ENCODE measurements at regions not wholly inside any gene's neighbourhood (a gene's known extent, or its start where the extent isn't known, plus 50 kb on each side); places are given as distances from the start of the nearest gene placed in this dataset.
"Not testable (repeated sequence)": the region's sequence is repeated elsewhere in the genome, so short reads cannot be mapped to it uniquely, and the experiment has no call there.

- DNase-seq = no peak
Observed at GRCh38 chr7:156545979-156546378, 94.6 kb upstream of the RNF32 start.

- DNase-seq = no peak
Observed at GRCh38 chr7:156544919-156545715, 95.5 kb upstream of the RNF32 start.

GRCh38 chr7:156543699-156544598, 96.6 kb upstream of the RNF32 start:
- DNase-seq = no peak

- DNase-seq = no peak
Observed at GRCh38 chr7:156540619-156541165, 99.9 kb upstream of the RNF32 start.

GRCh38 chr7:156539999-156540398, 100.6 kb upstream of the RNF32 start:
- no peak for DNase-seq

- no peak for DNase-seq
Observed at GRCh38 chr7:156537006-156537405, 103.6 kb upstream of the RNF32 start.

- no peak for DNase-seq
Observed at GRCh38 chr7:156534925-156535324, 105.6 kb upstream of the RNF32 start.

- no peak for DNase-seq
Observed at GRCh38 chr7:156533964-156534363, 106.6 kb upstream of the RNF32 start.

GRCh38 chr7:156533420-156533819, 107.2 kb upstream of the RNF32 start:
- DNase-seq = no peak

- no peak for DNase-seq
Observed at GRCh38 chr7:156532016-156532602, 108.5 kb upstream of the RNF32 start.

GRCh38 chr7:156529956-156530355, 110.6 kb upstream of the RNF32 start:
- no peak for DNase-seq

GRCh38 chr7:156527458-156527890, 113.1 kb upstream of the RNF32 start:
- no peak for DNase-seq

- DNase-seq = no peak
Observed at GRCh38 chr7:156524818-156525597, 115.6 kb upstream of the RNF32 start.

GRCh38 chr7:156523447-156524048, 117.0 kb upstream of the RNF32 start:
- no peak for DNase-seq

- DNase-seq = no peak
Observed at GRCh38 chr7:156522801-156523200, 117.8 kb upstream of the RNF32 start.

- DNase-seq = no peak
Observed at GRCh38 chr7:156519070-156519469, 121.5 kb upstream of the RNF32 start.

GRCh38 chr7:156518466-156518865, 122.1 kb upstream of the RNF32 start:
- DNase-seq = no peak

GRCh38 chr7:156517858-156518257, 122.7 kb upstream of the RNF32 start:
- not testable (repeated sequence) for DNase-seq

GRCh38 chr7:156516791-156517378, 123.7 kb upstream of the RNF32 start:
- no peak for DNase-seq

- DNase-seq = no peak
Observed at GRCh38 chr7:156515911-156516790, 124.4 kb upstream of the RNF32 start.

- no peak for DNase-seq
Observed at GRCh38 chr7:156514851-156515250, 125.7 kb upstream of the RNF32 start.
